HG03045 (cell line): ENCODE measurements at regions not wholly inside any gene's neighbourhood (a gene's known extent, or its start where the extent isn't known, plus 50 kb on each side); places are given as distances from the start of the nearest gene placed in this dataset.

ENCODE experiments used
- ATAC-seq: cut with Tn5 transposase; IDR thresholded peaks from one replicate; pipeline ENCODE4 v1.9.1; 2021; ENCODE audit warnings: mild to moderate bottlenecking, moderate library complexity; ENCODE audit not compliant: unreplicated experiment

- ATAC-seq: no peak
These were observed 308.7 kb downstream of the TTLL7 start for GRCh38 chr1:83689921-83690868.

GRCh38 chr1:83682132-83682531 is 316.8 kb downstream of the TTLL7 start:
- ATAC-seq: no peak

- no peak for ATAC-seq
These were observed 322.8 kb downstream of the TTLL7 start for GRCh38 chr1:83676106-83676505.

GRCh38 chr1:83673312-83673711 is 325.6 kb downstream of the TTLL7 start:
- no peak for ATAC-seq

- ATAC-seq: no peak
These were observed 327.3 kb downstream of the TTLL7 start for GRCh38 chr1:83671586-83671985.

GRCh38 chr1:83670909-83671565 is 327.9 kb downstream of the TTLL7 start:
- ATAC-seq: no peak

- ATAC-seq: no peak
These were observed 357.0 kb downstream of the TTLL7 start for GRCh38 chr1:83641796-83642443.

GRCh38 chr1:83641206-83641658 is 357.7 kb downstream of the TTLL7 start:
- no peak for ATAC-seq

GRCh38 chr1:83639785-83640184 is 359.1 kb downstream of the TTLL7 start:
- ATAC-seq: no peak

GRCh38 chr1:83637586-83637985 is 361.3 kb downstream of the TTLL7 start:
- ATAC-seq: no peak

GRCh38 chr1:83637009-83637408 is 361.9 kb downstream of the TTLL7 start:
- ATAC-seq: no peak

GRCh38 chr1:83632906-83633305 is 366.0 kb downstream of the TTLL7 start:
- no peak for ATAC-seq

GRCh38 chr1:83631851-83632250 is 367.1 kb downstream of the TTLL7 start:
- no peak for ATAC-seq

- ATAC-seq: no peak
These were observed 371.9 kb downstream of the TTLL7 start for GRCh38 chr1:83627045-83627444.

GRCh38 chr1:83626603-83627002 is 372.3 kb downstream of the TTLL7 start:
- ATAC-seq: no peak

- no peak for ATAC-seq
These were observed 373.3 kb downstream of the TTLL7 start for GRCh38 chr1:83625646-83626045.

GRCh38 chr1:83620016-83620415 is 378.9 kb downstream of the TTLL7 start:
- no peak for ATAC-seq

- ATAC-seq: no peak
These were observed 379.6 kb downstream of the TTLL7 start for GRCh38 chr1:83619170-83619896.

GRCh38 chr1:83617883-83618282 is 381.0 kb downstream of the TTLL7 start:
- no peak for ATAC-seq

- no peak for ATAC-seq
These were observed 383.6 kb downstream of the TTLL7 start for GRCh38 chr1:83615370-83615769.

GRCh38 chr1:83606416-83606955 is 392.4 kb downstream of the TTLL7 start:
- ATAC-seq: no peak
